KMS-11 (cell line): ENCODE measurements at regions not wholly inside any gene's neighbourhood (a gene's known extent, or its start where the extent isn't known, plus 50 kb on each side); places are given as distances from the start of the nearest gene placed in this dataset.
"Not testable (repeated sequence)": the region's sequence is repeated elsewhere in the genome, so short reads cannot be mapped to it uniquely, and the experiment has no call there.

Experiments
- H2AFZ ChIP-seq: fragments of 200-600 bp; sonication (generic); 2 replicates; pipeline ENCODE4 v1.6.1; 2016; ENCODE audit warnings: antibody characterized with exemption, mixed run types, low read depth
- H3K27ac ChIP-seq: fragments of 200-600 bp; sonication (generic); 2 replicates; pipeline ENCODE4 v1.6.1; 2016; ENCODE audit warnings: mild to moderate bottlenecking, mixed run types
- H3K27me3 ChIP-seq: fragments of 200-600 bp; sonication (generic); 2 replicates; pipeline ENCODE4 v1.6.1; 2017; ENCODE audit warnings: mild to moderate bottlenecking, low read depth, mixed run types, moderate library complexity; ENCODE audit not compliant: insufficient read depth
- H3K36me3 ChIP-seq: fragments of 200-600 bp; sonication (generic); 2 replicates; pipeline ENCODE4 v1.6.1; 2017; ENCODE audit warnings: mild to moderate bottlenecking, mixed run types; ENCODE audit not compliant: insufficient read depth
- H3K4me1 ChIP-seq: fragments of 200-600 bp; sonication (generic); 2 replicates; pipeline ENCODE4 v1.6.1; 2016; ENCODE audit warnings: mild to moderate bottlenecking, low read depth, mixed run types; ENCODE audit not compliant: poor library complexity, severe bottlenecking
- H3K4me2 ChIP-seq: fragments of 200-600 bp; sonication (generic); 2 replicates; pipeline ENCODE4 v1.7.0; 2016; ENCODE audit warnings: mild to moderate bottlenecking, mixed run types
- H3K4me3 ChIP-seq: fragments of 200-600 bp; sonication (generic); IDR thresholded peaks from 2 replicates; pipeline ENCODE4 v1.6.1; 2017; ENCODE audit warnings: low read depth, low read length, mixed read lengths; ENCODE audit not compliant: insufficient read depth
- H3K79me2 ChIP-seq: fragments of 200-600 bp; sonication (generic); 2 replicates; pipeline ENCODE4 v1.6.1; 2016; ENCODE audit warnings: low read depth, mixed run types; ENCODE audit not compliant: insufficient read depth
- H3K9ac ChIP-seq: fragments of 200-600 bp; sonication (generic); 2 replicates; pipeline ENCODE4 v1.6.1; 2016; ENCODE audit warnings: mild to moderate bottlenecking, mixed run types
- H4K20me1 ChIP-seq: fragments of 200-600 bp; sonication (generic); 2 replicates; pipeline ENCODE4 v1.6.1; 2016; ENCODE audit warnings: mild to moderate bottlenecking, mixed run types; ENCODE audit not compliant: insufficient read depth
- CTCF ChIP-seq: fragments of 200-600 bp; sonication (generic); conservative IDR thresholded peaks from 2 replicates; pipeline ENCODE4 v1.6.1; 2017; ENCODE audit warnings: low read depth, mild to moderate bottlenecking, antibody characterized with exemption, low read length, moderate library complexity, mixed read lengths

DNA sequence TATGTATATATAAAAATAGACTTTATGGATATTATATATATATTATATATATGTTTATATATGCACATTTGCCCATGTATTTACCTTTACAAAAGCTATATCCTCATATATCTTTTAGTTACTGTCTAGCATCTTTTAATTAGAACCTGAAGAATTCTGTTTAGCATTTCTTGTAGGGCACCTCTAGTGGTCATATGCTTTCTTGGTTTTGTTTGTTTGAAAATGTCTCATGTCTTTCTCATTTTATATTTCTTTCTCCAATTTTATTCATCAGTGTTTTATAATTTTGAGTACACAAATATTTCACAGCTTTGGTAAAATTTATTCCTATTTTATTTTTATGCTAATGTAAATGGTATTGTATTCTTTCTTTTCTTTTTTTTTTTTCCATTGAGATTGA, 70.3 kb upstream of the SPIN4 start:
- no peak for TF ChIP-seq CTCF
- H3K27ac ChIP-seq: no peak overlapping the region
- no peaks in the 10 kb centered on the region for H3K4me1 ChIP-seq
- H3K9ac ChIP-seq: no peak overlapping the region
- no peak overlapping the region for H3K4me3 ChIP-seq
- H3K36me3 ChIP-seq: no peaks in the 10 kb centered on the region
- H2AFZ ChIP-seq: no peak overlapping the region
- H3K27me3 ChIP-seq: no peaks in the 10 kb centered on the region
- no peaks in the 10 kb centered on the region for H3K79me2 ChIP-seq
- no peaks in the 10 kb centered on the region for H4K20me1 ChIP-seq
- no peak overlapping the region for H3K4me2 ChIP-seq

- TF ChIP-seq CTCF: no peak
- no peak overlapping the region for H3K4me2 ChIP-seq
- no peak overlapping the region for H3K27ac ChIP-seq
- H3K4me1 ChIP-seq: no peaks in the 10 kb centered on the region
- no peak overlapping the region for H3K4me3 ChIP-seq
- H2AFZ ChIP-seq: no peak overlapping the region
- H4K20me1 ChIP-seq: no peaks in the 10 kb centered on the region
- no peaks in the 10 kb centered on the region for H3K79me2 ChIP-seq
- no peak overlapping the region for H3K9ac ChIP-seq
- no peaks in the 10 kb centered on the region for H3K36me3 ChIP-seq
- H3K27me3 ChIP-seq: no peaks in the 10 kb centered on the region
These were observed 67.1 kb upstream of the SPIN4 start for GRCh38 chrX:63418211-63418610.

GRCh38 chrX:63417649-63418048, 66.5 kb upstream of the SPIN4 start:
- H3K4me2 ChIP-seq: no peak overlapping the region
- H3K36me3 ChIP-seq: no peaks in the 10 kb centered on the region
- H3K4me3 ChIP-seq: no peak overlapping the region
- no peaks in the 10 kb centered on the region for H4K20me1 ChIP-seq
- no peak overlapping the region for H2AFZ ChIP-seq
- no peaks in the 10 kb centered on the region for H3K79me2 ChIP-seq
- H3K27me3 ChIP-seq: no peaks in the 10 kb centered on the region
- no peak for TF ChIP-seq CTCF
- no peaks in the 10 kb centered on the region for H3K4me1 ChIP-seq
- no peak overlapping the region for H3K9ac ChIP-seq
- no peak overlapping the region for H3K27ac ChIP-seq

DNA sequence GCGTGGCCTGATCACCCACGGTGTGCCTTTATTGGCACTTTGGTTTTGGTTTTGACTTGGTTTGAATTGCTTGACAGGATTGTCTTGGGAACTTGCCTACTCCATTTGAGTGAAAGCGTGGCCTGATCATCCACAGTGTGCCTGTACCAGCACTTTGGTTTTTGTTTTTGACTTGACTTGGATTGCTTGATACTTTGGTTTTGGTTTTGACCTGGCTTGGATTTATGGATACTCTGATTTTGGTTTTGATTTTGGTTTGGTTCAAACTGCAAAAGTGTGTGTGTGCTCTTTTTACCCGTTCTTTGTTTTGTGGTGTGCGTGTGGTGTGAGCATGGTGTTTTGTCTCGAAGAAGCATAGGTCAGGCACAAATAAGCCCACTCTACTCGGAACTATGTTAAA, 58.8 kb upstream of the SPIN4 start:
- H3K4me1 ChIP-seq, H3K27me3 ChIP-seq, H3K4me2 ChIP-seq, H3K36me3 ChIP-seq, H3K4me3 ChIP-seq, H2AFZ ChIP-seq, H4K20me1 ChIP-seq, H3K9ac ChIP-seq, H3K79me2 ChIP-seq, H3K27ac ChIP-seq: not testable (repeated sequence)

GRCh38 chrX:63408050-63408449, 56.9 kb upstream of the SPIN4 start:
- Histone ChIP-seq H3K27ac (no peak overlapping the region), H3K4me2 (no peak overlapping the region), H3K36me3 (no peaks in the 10 kb centered on the region), H2AFZ (no peak overlapping the region), H3K4me3 (no peak overlapping the region), H3K79me2 (no peaks in the 10 kb centered on the region), H3K9ac (no peak overlapping the region), H4K20me1 (no peaks in the 10 kb centered on the region), H3K27me3 (no peaks in the 10 kb centered on the region), H3K4me1 (no peaks in the 10 kb centered on the region)
- no peak for TF ChIP-seq CTCF
